Lung (tissue), 11 donors: ENCODE measurements at regions not wholly inside any gene's neighbourhood (a gene's known extent, or its start where the extent isn't known, plus 50 kb on each side); places are given as distances from the start of the nearest gene placed in this dataset.

Source experiments
- ATAC-seq: fragments of 200-7000 bp; cut with Tn5 transposase; one replicate; pipeline ENCODE4 v1.9.1; 2020; ENCODE audit warnings: moderate number of reproducible peaks; ENCODE audit not compliant: insufficient read depth, low FRiP score
- DNase-seq, 3 donors: peaks; one replicate each; pipeline ENCODE4 v3.0.0-alpha.2; 2013 to 2017
- H3K27ac ChIP-seq, 2 donors: one replicate each; pipeline ENCODE4 v1.5.1; 2013; ENCODE audit warnings: mild to moderate bottlenecking in 2 of 2, moderate library complexity in 2 of 2, control low read depth in 1 of 2, inconsistent platforms in 1 of 2, low read depth in 1 of 2, low read length in 1 of 2
- H3K27me3 ChIP-seq, 3 donors: one replicate each; pipeline ENCODE4 v1.5.1; 2013; ENCODE audit warnings: low read length in 2 of 3; ENCODE audit not compliant: control insufficient read depth in 3 of 3, insufficient read depth in 3 of 3
- H3K36me3 ChIP-seq, 4 donors: one replicate each; pipeline ENCODE4 v1.5.1; 2013; ENCODE audit warnings: low read length in 4 of 4, mild to moderate bottlenecking in 1 of 4, moderate library complexity in 1 of 4; ENCODE audit not compliant: control insufficient read depth in 4 of 4, insufficient read depth in 4 of 4
- H3K4me1 ChIP-seq, 5 donors: one replicate each; pipeline ENCODE4 v1.5.1; 2013; ENCODE audit warnings: low read length in 5 of 5, mild to moderate bottlenecking in 2 of 5, moderate library complexity in 1 of 5; ENCODE audit not compliant: control insufficient read depth in 5 of 5, insufficient read depth in 5 of 5
- H3K4me3 ChIP-seq: one replicate; pipeline ENCODE4 v1.5.1; 2013; ENCODE audit warnings: mild to moderate bottlenecking, control low read depth, moderate library complexity
- H3K9ac ChIP-seq, 2 donors: one replicate each; pipeline ENCODE4 v1.5.1; 2013; ENCODE audit warnings: low read length in 2 of 2, control low read depth in 1 of 2; ENCODE audit not compliant: insufficient read depth in 1 of 2
- H3K9me3 ChIP-seq, 4 donors: one replicate each; pipeline ENCODE4 v1.5.1; 2013; ENCODE audit warnings: low read length in 3 of 4, mild to moderate bottlenecking in 1 of 4, moderate library complexity in 1 of 4; ENCODE audit not compliant: control insufficient read depth in 4 of 4, insufficient read depth in 3 of 4
- WGBS, 2 donors: extraction: QIAGEN DNeasy Blood & Tissue Kit; methylation state at CpG; one replicate each; pipeline ENCODE4 v1.1.7; 2013; 5-methylcytosine and 5-hydroxymethylcytosine counted together
- TF ChIP-seq, protein P1 (sequence below): IDR thresholded peaks from 2 replicates; pipeline ENCODE4 v1.5.1; 2012; ENCODE audit warnings: mild to moderate bottlenecking; ENCODE audit errors: control extremely low read depth, extremely low read depth
- donor health status: control.
- donor health status: control.
- donor health status: Bipolar disorder and iron deficiency.
- donor health status: healthy.
- donor health status: DM: yes; HTN: yes; CAD: no.

DNA sequence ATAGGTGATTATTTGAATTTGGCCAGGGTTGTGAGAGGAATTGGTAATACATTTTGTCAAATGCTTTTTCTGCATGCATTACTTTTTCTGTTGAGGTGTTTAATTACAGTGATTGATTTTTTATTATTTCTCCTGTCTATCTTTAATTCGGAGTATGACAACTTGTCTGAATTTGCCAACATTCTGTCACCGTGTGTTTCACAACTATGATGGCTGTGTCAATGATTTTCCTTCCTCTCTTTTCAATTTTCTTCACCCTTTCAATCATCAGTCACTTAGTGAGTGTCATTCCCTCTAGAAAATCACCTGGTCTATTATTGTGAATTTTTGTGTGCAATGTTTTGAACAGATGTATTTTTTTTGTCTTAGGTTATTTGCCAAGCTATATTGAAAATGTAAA lies 1221.4 kb upstream of the CDH18 start:
- 73 to 86% methylated on average over 2 of the region's 2 CpGs for WGBS, 2 donors
- no peak overlapping the region for H3K4me3 ChIP-seq
- TF ChIP-seq, protein P1, sequence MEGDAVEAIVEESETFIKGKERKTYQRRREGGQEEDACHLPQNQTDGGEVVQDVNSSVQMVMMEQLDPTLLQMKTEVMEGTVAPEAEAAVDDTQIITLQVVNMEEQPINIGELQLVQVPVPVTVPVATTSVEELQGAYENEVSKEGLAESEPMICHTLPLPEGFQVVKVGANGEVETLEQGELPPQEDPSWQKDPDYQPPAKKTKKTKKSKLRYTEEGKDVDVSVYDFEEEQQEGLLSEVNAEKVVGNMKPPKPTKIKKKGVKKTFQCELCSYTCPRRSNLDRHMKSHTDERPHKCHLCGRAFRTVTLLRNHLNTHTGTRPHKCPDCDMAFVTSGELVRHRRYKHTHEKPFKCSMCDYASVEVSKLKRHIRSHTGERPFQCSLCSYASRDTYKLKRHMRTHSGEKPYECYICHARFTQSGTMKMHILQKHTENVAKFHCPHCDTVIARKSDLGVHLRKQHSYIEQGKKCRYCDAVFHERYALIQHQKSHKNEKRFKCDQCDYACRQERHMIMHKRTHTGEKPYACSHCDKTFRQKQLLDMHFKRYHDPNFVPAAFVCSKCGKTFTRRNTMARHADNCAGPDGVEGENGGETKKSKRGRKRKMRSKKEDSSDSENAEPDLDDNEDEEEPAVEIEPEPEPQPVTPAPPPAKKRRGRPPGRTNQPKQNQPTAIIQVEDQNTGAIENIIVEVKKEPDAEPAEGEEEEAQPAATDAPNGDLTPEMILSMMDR, result no peak
- no peaks in the 10 kb centered on the region for H3K36me3 ChIP-seq
- no peak for DNase-seq
- no peak for ATAC-seq
- H3K27ac ChIP-seq, result no peak overlapping the region
- H3K9me3 ChIP-seq, result no peaks in the 10 kb centered on the region
- H3K27me3 ChIP-seq, result no peaks in the 10 kb centered on the region
- H3K9ac ChIP-seq, result no peak overlapping the region
- H3K4me1 ChIP-seq, result no peaks in the 10 kb centered on the region

DNA sequence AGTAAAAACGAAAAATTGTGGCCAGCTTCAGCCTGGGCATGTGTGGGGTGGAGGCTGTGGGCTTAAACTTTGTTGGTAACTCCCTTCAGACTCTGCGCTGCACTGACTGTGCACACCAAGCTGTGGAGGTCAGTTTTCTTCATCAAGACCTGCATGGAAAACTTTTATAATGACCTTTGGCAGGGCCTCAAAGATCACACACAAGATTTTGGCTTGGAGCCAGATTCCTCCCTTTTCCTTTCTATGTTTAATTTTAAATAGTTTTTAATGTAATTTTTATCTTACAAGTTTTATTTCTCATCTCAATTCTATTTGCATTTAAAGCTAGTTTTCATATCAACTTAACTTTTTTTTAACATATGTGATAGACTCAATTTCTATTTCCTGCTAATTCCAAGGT lies 1211.1 kb upstream of the CDH18 start:
- H3K36me3 ChIP-seq, result no peaks in the 10 kb centered on the region
- H3K4me1 ChIP-seq, result no peaks in the 10 kb centered on the region
- H3K27me3 ChIP-seq, result no peaks in the 10 kb centered on the region
- H3K9me3 ChIP-seq, result peaks cover 0 to 4% (median 0%) of the 10 kb centered on the region in 4 donors
- TF ChIP-seq, protein P1, result no peak
- WGBS, 2 donors, result 66 to 76% methylated on average over 2 of the region's 2 CpGs
- no peak overlapping the region for H3K4me3 ChIP-seq
- DNase-seq (no peak), ATAC-seq (no peak)
- no peak overlapping the region for H3K9ac ChIP-seq
- H3K27ac ChIP-seq, result no peak overlapping the region

DNA sequence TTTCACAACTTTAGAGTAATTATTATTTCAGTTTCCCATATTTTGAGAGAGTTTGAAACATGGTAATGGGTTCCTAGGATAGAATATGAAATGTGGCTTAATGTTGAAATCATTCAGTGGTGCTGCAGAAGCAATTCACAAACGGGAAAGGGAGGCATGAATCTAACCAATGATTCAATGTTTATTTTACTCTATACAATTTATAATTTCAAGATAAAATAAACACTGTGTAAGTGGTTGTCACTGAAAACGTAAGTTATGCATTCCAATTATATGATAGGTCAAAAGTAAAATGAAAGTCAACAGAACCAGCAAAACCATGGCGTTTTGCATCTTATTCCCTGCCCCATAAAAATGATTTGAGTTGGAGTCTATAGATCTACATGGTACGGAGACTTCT lies 1207.1 kb upstream of the CDH18 start:
- H3K27ac ChIP-seq, result no peak overlapping the region
- H3K9me3 ChIP-seq, result peaks cover 0 to 4% (median 0%) of the 10 kb centered on the region in 4 donors
- no peak for ATAC-seq
- TF ChIP-seq, protein P1, result no peak
- H3K36me3 ChIP-seq, result no peaks in the 10 kb centered on the region
- no peaks in the 10 kb centered on the region for H3K4me1 ChIP-seq
- no peak for DNase-seq
- H3K27me3 ChIP-seq, result no peaks in the 10 kb centered on the region
- no peak overlapping the region for H3K4me3 ChIP-seq
- H3K9ac ChIP-seq, result no peak overlapping the region
- 48 to 59% methylated on average over 4 of the region's 4 CpGs for WGBS, 2 donors

DNA sequence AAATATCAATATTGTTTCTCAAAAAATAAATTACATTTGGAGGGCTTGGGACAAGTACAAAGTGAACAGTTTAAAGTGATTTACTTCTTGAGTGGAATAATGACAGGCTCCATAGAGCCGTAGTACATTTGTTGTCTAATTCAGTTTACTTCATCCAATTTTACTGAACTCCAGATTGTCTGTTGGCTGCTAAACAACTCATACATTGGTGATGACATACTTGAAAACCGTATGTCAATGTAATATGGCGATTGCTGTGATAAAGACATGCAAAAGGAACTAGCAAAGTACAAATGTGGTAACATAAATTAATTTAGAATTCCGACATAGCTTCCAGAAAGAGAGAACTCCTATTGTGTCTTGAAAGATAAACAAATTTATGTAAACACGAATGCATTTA lies 1197.5 kb upstream of the CDH18 start:
- H3K9me3 ChIP-seq, result no peaks in the 10 kb centered on the region
- H3K4me1 ChIP-seq, result peaks cover 0 to 2% (median 0%) of the 10 kb centered on the region in 5 donors
- no peak overlapping the region for H3K27ac ChIP-seq
- H3K9ac ChIP-seq, result no peak overlapping the region
- H3K27me3 ChIP-seq, result no peaks in the 10 kb centered on the region
- ATAC-seq (no peak), DNase-seq (no peak)
- TF ChIP-seq, protein P1, result no peak
- WGBS, 2 donors, result 63 to 79% methylated on average over 5 of the region's 5 CpGs
- no peak overlapping the region for H3K4me3 ChIP-seq
- no peaks in the 10 kb centered on the region for H3K36me3 ChIP-seq
